PC-3 (cell line): ENCODE measurements at regions not wholly inside any gene's neighbourhood (a gene's known extent, or its start where the extent isn't known, plus 50 kb on each side); places are given as distances from the start of the nearest gene placed in this dataset.

Source experiments
- EZH2 ChIP-seq: fragments of 300-600 bp; sonication (generic); IDR thresholded peaks from one replicate; pipeline ENCODE4 v1.6.1; 2017; ENCODE audit warnings: antibody characterized with exemption, mild to moderate bottlenecking, low read length; ENCODE audit not compliant: unreplicated experiment
- EZH2phosphoT487 ChIP-seq: fragments of 300-600 bp; sonication (generic); IDR thresholded peaks from 2 replicates; pipeline ENCODE4 v1.6.1; 2018; ENCODE audit warnings: mild to moderate bottlenecking, antibody characterized with exemption, low read length, borderline replicate concordance
- TF ChIP-seq, protein P1 (sequence below): fragments of 300-600 bp; sonication (generic); conservative IDR thresholded peaks from 2 replicates; pipeline ENCODE4 v1.5.1; 2017; ENCODE audit warnings: antibody characterized with exemption, low read depth, mild to moderate bottlenecking, low read length

DNA sequence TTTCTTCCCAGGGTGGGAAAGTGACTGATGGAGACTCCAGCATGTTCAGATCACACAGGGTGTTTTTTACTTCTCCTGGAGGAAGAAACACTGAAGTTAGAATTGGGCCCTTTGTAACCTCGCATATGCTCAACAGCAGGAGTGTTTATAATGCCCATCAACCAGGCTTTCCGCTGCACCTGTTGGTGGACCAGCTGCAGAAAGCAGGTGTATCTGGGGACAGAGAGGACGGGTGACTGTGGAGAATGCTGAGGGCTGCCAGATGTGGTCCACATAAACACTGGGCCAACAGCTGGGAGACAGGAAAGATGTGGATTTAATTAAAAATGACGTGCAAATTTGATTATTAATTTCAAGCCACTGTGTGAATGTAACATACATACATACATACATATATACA, 335.5 kb upstream of the SPRED2 start:
- TF ChIP-seq, protein P1, sequence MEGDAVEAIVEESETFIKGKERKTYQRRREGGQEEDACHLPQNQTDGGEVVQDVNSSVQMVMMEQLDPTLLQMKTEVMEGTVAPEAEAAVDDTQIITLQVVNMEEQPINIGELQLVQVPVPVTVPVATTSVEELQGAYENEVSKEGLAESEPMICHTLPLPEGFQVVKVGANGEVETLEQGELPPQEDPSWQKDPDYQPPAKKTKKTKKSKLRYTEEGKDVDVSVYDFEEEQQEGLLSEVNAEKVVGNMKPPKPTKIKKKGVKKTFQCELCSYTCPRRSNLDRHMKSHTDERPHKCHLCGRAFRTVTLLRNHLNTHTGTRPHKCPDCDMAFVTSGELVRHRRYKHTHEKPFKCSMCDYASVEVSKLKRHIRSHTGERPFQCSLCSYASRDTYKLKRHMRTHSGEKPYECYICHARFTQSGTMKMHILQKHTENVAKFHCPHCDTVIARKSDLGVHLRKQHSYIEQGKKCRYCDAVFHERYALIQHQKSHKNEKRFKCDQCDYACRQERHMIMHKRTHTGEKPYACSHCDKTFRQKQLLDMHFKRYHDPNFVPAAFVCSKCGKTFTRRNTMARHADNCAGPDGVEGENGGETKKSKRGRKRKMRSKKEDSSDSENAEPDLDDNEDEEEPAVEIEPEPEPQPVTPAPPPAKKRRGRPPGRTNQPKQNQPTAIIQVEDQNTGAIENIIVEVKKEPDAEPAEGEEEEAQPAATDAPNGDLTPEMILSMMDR: no peak
- TF ChIP-seq EZH2phosphoT487: no peak
- TF ChIP-seq EZH2: no peak
